MCF 10A (cell line): ENCODE measurements at regions not wholly inside any gene's neighbourhood (a gene's known extent, or its start where the extent isn't known, plus 50 kb on each side); places are given as distances from the start of the nearest gene placed in this dataset.
A peak's percentile ranks its signal among the peaks of the same experiment; 100 is the strongest.
"Not testable (repeated sequence)": the region's sequence is repeated elsewhere in the genome, so short reads cannot be mapped to it uniquely, and the experiment has no call there.

Experiments used
- BruUV-seq: library from RNA; stranded (reverse); fragments of 400-500 nt; replicated peaks from 2 replicates; lab custom pipeline; 2021; lab: Mats Ljungman, UMichigan
- CTCF ChIA-PET: fragments of 300-600 bp; sonication (Branson Sonifier 250); formaldehyde crosslinking; extraction: SDS; loops from one replicate; lab custom pipeline; 2021; ENCODE audit warnings: antibody characterized with exemption, inconsistent platforms; lab: Yijun Ruan, JAX
- POLR2A ChIA-PET: fragments of 300-600, 350-650 bp; sonication (Branson Sonifier 250); formaldehyde crosslinking; extraction: SDS; loops from one replicate; lab custom pipeline; 2020; ENCODE audit warnings: antibody characterized with exemption, inconsistent platforms; lab: Yijun Ruan, JAX
- DNase-seq: peaks from one replicate; pipeline ENCODE4 v3.0.0-alpha.2; 2018; ENCODE audit not compliant: unreplicated experiment
- H3K27ac Mint-ChIP-seq: one replicate; pipeline ENCODE4 v1.8.0; 2022; ENCODE audit warnings: mild to moderate bottlenecking, low read depth, mixed read lengths; ENCODE audit not compliant: unreplicated experiment
- H3K27me3 Mint-ChIP-seq: one replicate; pipeline ENCODE4 v1.8.0; 2022; ENCODE audit warnings: mixed read lengths; ENCODE audit not compliant: insufficient read depth, unreplicated experiment
- H3K36me3 Mint-ChIP-seq: one replicate; pipeline ENCODE4 v1.8.0; 2022; ENCODE audit warnings: mild to moderate bottlenecking, moderate library complexity, mixed read lengths; ENCODE audit not compliant: insufficient read depth, unreplicated experiment
- H3K4me1 Mint-ChIP-seq: one replicate; pipeline ENCODE4 v1.8.0; 2022; ENCODE audit warnings: mixed read lengths; ENCODE audit not compliant: insufficient read depth, unreplicated experiment
- H3K4me3 Mint-ChIP-seq: one replicate; pipeline ENCODE4 v1.8.0; 2022; ENCODE audit warnings: mild to moderate bottlenecking, moderate library complexity, mixed read lengths; ENCODE audit not compliant: unreplicated experiment
- H3K9me3 Mint-ChIP-seq: one replicate; pipeline ENCODE4 v1.8.0; 2022; ENCODE audit warnings: mixed read lengths; ENCODE audit not compliant: unreplicated experiment
- intact Hi-C: fragments of 100-400 bp; cut with micrococcal nuclease; formaldehyde crosslinking; loops from 2 replicates; pipeline ENCODE4 v1.14.1; 2022
- TF ChIP-seq, protein P1 (sequence below): fragments of 200-600 bp; IDR thresholded peaks from one replicate; pipeline ENCODE4 v1.8.0; 2022; ENCODE audit warnings: antibody characterized with exemption, mild to moderate bottlenecking; ENCODE audit not compliant: unreplicated experiment

DNA sequence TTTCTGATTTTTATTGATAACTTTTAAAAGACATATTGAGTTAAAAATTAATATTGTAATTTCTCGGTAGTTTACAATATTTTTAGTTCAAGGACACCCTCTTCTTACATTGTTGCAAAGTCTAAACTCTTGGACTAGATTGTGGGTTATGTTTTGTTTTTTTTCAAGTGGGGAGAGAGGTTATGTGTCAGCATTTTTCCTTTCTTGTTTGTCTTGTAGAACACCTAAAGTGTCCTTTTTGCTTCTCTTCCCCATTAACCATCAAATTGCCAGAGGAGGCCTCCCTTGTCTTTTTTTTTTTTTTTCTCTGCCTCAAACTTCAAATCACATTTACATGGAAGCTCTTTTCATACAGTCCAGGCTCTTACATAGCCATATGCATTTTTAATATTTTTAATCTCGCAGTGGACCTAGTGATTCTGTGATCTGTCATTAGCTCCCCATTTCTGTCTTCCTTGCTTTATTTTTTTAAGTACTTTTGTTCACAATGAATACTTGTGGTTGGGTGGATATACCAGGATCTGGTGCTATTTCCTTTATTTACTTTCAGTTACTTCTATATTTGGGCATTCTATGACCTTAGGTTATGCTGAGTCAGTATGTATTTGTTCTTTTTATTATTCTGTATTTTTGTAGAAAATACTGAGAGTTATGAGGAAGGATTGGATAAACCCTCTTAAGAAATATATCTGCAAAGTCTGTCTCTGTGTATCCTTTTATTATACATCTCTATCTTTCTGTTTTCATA is 2280.6 kb upstream of the ACO1 start:
- TF ChIP-seq, protein P1, sequence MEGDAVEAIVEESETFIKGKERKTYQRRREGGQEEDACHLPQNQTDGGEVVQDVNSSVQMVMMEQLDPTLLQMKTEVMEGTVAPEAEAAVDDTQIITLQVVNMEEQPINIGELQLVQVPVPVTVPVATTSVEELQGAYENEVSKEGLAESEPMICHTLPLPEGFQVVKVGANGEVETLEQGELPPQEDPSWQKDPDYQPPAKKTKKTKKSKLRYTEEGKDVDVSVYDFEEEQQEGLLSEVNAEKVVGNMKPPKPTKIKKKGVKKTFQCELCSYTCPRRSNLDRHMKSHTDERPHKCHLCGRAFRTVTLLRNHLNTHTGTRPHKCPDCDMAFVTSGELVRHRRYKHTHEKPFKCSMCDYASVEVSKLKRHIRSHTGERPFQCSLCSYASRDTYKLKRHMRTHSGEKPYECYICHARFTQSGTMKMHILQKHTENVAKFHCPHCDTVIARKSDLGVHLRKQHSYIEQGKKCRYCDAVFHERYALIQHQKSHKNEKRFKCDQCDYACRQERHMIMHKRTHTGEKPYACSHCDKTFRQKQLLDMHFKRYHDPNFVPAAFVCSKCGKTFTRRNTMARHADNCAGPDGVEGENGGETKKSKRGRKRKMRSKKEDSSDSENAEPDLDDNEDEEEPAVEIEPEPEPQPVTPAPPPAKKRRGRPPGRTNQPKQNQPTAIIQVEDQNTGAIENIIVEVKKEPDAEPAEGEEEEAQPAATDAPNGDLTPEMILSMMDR = no peak
- Mint-ChIP-seq H3K4me3 (no peak overlapping the region), H3K27me3 (no peaks in the 10 kb centered on the region), H3K9me3 (peaks cover 7% of the 10 kb centered on the region), H3K27ac (peak overlapping the region; percentile 26), H3K36me3 (no peaks in the 10 kb centered on the region), H3K4me1 (no peaks in the 10 kb centered on the region)
- no peak for DNase-seq
- intact Hi-C loops = loop anchor here (10.0 kb wide), 1 partner anchor 61 kb away; no protein-coding TSS in a partner anchor
- BruUV-seq = no TSS peak
- CTCF ChIA-PET = interaction anchor here (0.5 kb wide), 1 partner anchor 903 kb away, joined by 5 read pairs; no protein-coding TSS in a partner anchor
- POLR2A ChIA-PET = no interaction called here

DNA sequence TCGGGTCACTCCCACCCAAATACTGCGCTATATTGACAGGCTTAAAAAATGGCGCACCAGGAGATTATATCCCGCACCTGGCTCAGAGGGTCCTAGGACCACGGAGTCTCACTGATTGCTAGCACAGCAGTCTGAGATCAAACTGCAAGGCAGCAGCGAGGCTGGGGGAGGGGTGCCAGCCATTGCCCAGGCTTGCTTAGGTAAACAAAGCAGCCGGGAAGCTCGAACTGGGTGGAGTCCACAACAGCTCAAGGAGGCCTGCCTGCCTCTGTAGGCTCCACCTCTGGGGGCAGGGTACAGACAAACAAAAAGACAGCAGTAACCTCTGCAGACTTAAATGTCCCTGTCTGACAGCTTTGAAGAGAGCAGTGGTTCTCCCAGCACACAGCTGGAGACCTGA is 2277.3 kb upstream of the ACO1 start:
- H3K9me3 Mint-ChIP-seq, H3K27ac Mint-ChIP-seq, H3K36me3 Mint-ChIP-seq, POLR2A ChIA-PET, CTCF ChIA-PET, BruUV-seq, H3K4me1 Mint-ChIP-seq, H3K27me3 Mint-ChIP-seq, DNase-seq, H3K4me3 Mint-ChIP-seq: not testable (repeated sequence)
- intact Hi-C loops = loop anchor here (10.0 kb wide), 1 partner anchor 58 kb away; no protein-coding TSS in a partner anchor

DNA sequence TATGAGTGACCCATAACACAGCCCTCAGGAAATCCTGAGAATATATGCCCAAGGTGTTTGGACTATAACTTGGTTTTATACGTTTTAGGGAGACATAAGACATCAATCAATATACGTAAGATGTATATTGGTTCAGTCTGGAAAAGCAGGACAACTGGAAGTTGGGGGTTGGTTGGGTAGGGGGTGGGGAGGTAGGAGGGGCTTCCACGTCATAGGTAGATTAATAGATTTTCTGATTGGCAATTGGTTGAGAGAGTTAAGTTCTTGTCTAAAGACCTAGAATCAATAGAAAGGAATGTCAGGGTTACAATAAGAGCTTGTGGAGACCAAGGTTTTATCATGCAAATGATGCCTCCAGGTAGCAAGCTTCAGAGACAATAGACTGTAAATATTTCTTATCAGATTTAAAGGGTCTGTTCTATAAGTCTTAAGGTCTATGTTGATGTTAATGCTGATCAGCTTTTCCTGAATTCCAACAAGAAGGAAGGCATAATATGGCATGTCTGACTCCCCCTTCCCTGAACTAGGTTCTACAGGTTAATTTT is 2267.7 kb upstream of the ACO1 start:
- POLR2A ChIA-PET = interaction anchor here (0.5 kb wide), 1 partner anchor 131 kb away, joined by 3 read pairs; no protein-coding TSS in a partner anchor
- TF ChIP-seq, protein P1 = no peak
- H3K27me3 Mint-ChIP-seq = peaks cover 14% of the 10 kb centered on the region
- H3K4me3 Mint-ChIP-seq = no peak overlapping the region
- no peak for DNase-seq
- CTCF ChIA-PET = no interaction called here
- no peaks in the 10 kb centered on the region for H3K36me3 Mint-ChIP-seq
- BruUV-seq = no TSS peak
- intact Hi-C loops = no loop called here
- no peaks in the 10 kb centered on the region for H3K9me3 Mint-ChIP-seq
- no peaks in the 10 kb centered on the region for H3K4me1 Mint-ChIP-seq
- no peak overlapping the region for H3K27ac Mint-ChIP-seq

DNA sequence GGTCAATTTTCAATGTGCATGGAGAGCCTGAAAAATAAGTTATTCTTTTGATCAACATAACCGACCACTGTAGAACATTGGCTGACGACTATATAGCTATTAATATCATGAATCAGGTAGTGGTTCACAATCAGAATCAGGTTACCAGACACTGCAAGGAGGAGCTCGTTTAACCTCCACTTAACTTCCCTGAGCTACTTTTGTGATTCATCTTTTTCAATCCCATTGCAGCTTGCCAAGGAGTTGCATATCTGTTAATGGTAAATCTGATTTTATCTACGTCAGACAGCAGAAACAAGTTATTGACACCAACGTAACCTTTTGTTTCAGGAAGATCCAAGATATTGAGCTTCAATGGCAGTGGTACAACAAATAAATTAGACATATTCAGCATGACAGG is 2263.8 kb upstream of the ACO1 start:
- no peak for DNase-seq
- Mint-ChIP-seq H3K4me1 (no peaks in the 10 kb centered on the region), H3K36me3 (no peaks in the 10 kb centered on the region), H3K9me3 (no peaks in the 10 kb centered on the region), H3K27ac (no peak overlapping the region), H3K27me3 (peaks cover 14% of the 10 kb centered on the region), H3K4me3 (no peak overlapping the region)
- ChIA-PET POLR2A (no interaction called here), CTCF (no interaction called here)
- intact Hi-C loops = no loop called here
- BruUV-seq = no TSS peak
- TF ChIP-seq, protein P1 = no peak
